ENCODE measurements at regions not wholly inside any gene's neighbourhood (a gene's known extent, or its start where the extent isn't known, plus 50 kb on each side); places are given as distances from the start of the nearest gene placed in this dataset.

GRCh38 chr6:148274809-148275208, 67.8 kb upstream of the SASH1 start:
- in situ Hi-C loops (cut with HindIII; ENCODE audit: low sequenced_read_pairs), result no loop called here
- DNase-seq (ENCODE audit: low read depth, low spot score), result no peak
- TF ChIP-seq, protein P1, sequence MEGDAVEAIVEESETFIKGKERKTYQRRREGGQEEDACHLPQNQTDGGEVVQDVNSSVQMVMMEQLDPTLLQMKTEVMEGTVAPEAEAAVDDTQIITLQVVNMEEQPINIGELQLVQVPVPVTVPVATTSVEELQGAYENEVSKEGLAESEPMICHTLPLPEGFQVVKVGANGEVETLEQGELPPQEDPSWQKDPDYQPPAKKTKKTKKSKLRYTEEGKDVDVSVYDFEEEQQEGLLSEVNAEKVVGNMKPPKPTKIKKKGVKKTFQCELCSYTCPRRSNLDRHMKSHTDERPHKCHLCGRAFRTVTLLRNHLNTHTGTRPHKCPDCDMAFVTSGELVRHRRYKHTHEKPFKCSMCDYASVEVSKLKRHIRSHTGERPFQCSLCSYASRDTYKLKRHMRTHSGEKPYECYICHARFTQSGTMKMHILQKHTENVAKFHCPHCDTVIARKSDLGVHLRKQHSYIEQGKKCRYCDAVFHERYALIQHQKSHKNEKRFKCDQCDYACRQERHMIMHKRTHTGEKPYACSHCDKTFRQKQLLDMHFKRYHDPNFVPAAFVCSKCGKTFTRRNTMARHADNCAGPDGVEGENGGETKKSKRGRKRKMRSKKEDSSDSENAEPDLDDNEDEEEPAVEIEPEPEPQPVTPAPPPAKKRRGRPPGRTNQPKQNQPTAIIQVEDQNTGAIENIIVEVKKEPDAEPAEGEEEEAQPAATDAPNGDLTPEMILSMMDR (IDR thresholded peaks at IDR 0.05; ENCODE audit: low read depth, low read length), result no peak
- no peak overlapping the region for H3K4me3 ChIP-seq (ENCODE audit: low read depth, low read length)

- no peak overlapping the region for H3K4me3 ChIP-seq (ENCODE audit: low read depth, low read length)
- DNase-seq (ENCODE audit: low read depth, low spot score), result no peak
- in situ Hi-C loops (cut with HindIII; ENCODE audit: low sequenced_read_pairs), result no loop called here
- TF ChIP-seq, protein P1 (IDR thresholded peaks at IDR 0.05; ENCODE audit: low read depth, low read length), result no peak
These were observed 57.4 kb upstream of the SASH1 start for GRCh38 chr6:148285205-148285604.

DNA sequence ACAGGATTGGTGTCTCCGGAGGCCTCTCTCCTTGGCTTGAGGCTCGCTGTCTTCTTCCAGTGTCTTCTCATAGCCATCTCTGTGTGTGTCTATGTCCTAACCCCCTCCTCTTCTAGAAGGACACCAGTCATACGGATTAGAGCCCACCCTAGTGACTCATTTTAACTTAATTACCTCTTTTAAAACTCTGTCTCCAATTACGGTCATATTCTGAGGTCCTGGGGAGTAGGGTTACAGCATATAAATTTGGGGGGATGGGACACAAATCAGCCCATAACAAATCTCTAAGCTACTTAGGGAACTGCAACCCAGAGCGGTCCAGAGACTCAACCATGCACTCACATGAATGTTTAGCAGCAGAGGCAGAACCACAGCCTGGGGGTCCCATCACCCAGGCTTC, 56.1 kb upstream of the SASH1 start:
- in situ Hi-C loops (cut with HindIII; ENCODE audit: low sequenced_read_pairs), result no loop called here
- TF ChIP-seq, protein P1 (IDR thresholded peaks at IDR 0.05; ENCODE audit: low read depth, low read length), result no peak
- no peak for DNase-seq (ENCODE audit: low read depth, low spot score)
- H3K4me3 ChIP-seq (ENCODE audit: low read depth, low read length), result no peak overlapping the region

DNA sequence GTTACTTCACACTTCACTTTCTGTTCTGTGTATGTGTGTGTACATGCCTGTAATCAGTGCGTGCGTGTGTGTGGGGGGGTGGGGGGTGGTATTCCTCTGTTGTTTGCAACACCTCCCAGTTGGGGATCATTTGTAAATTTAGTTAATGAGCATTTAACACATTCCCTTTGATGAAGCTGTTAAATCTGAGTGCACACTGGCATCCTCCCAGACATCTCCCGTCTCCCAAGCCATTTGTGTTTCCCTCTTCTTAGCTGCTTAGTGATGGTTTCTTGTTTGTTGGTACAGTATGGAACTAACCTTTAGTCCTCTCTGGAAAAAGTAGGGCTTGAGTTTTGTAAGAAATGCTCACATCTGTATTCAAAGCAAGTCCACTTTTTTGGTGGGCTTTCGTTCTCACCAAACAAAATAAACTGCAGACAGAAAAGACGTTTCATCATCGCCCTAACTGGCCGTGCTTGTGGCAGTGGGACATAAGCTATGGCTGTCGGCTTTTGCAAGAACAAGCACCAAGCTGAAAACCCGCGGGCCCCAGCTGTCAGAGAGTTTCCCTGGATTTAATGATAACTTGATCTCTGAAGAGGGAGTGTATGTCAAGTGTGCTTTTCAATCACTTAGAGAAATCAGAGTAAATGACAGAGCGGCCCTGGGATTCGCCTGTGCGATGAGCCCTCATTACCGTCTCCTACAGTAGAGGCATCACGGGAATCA, 54.9 kb upstream of the SASH1 start:
- TF ChIP-seq, protein P1 (IDR thresholded peaks at IDR 0.05; ENCODE audit: low read depth, low read length), result no peak
- in situ Hi-C loops (cut with HindIII; ENCODE audit: low sequenced_read_pairs), result no loop called here
- no peak overlapping the region for H3K4me3 ChIP-seq (ENCODE audit: low read depth, low read length)
- no peak for DNase-seq (ENCODE audit: low read depth, low spot score)

DNA sequence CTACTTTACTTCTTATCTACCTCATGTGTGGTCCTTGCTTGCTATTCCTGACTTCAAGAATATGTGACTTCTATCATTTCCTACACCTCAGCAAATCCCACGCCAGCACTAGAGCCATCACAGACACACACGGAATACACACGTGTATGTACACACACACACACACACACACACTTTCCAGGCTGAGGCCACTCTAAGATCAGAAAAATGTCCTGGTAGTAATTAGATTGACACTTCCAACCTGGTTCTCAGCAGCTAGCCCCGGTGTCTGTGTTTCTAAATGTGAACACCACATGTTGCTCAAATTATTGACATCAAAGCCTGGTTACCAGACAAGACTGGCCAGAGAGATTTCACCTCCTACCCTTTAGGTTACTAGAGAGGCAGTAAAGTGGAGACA, 54.1 kb upstream of the SASH1 start:
- H3K4me3 ChIP-seq (ENCODE audit: low read depth, low read length), result no peak overlapping the region
- TF ChIP-seq, protein P1 (IDR thresholded peaks at IDR 0.05; ENCODE audit: low read depth, low read length), result no peak
- in situ Hi-C loops (cut with HindIII; ENCODE audit: low sequenced_read_pairs), result no loop called here
- DNase-seq (ENCODE audit: low read depth, low spot score), result no peak

- in situ Hi-C loops (cut with HindIII; ENCODE audit: low sequenced_read_pairs), result no loop called here
- DNase-seq (ENCODE audit: low read depth, low spot score), result no peak
These were observed 53.5 kb upstream of the SASH1 start for GRCh38 chr6:148289153-148289552.

More at GRCh38 chr6:148289153-148289552, 53.5 kb upstream of the SASH1 start:
- no peak overlapping the region for H3K4me3 ChIP-seq (ENCODE audit: low read depth, low read length)
- TF ChIP-seq, protein P1 (IDR thresholded peaks at IDR 0.05; ENCODE audit: low read depth, low read length), result no peak

Data from astrocyte of the spinal cord (primary cell).